ENCODE measurements at regions not wholly inside any gene's neighbourhood (a gene's known extent, or its start where the extent isn't known, plus 50 kb on each side); places are given as distances from the start of the nearest gene placed in this dataset.

DNA sequence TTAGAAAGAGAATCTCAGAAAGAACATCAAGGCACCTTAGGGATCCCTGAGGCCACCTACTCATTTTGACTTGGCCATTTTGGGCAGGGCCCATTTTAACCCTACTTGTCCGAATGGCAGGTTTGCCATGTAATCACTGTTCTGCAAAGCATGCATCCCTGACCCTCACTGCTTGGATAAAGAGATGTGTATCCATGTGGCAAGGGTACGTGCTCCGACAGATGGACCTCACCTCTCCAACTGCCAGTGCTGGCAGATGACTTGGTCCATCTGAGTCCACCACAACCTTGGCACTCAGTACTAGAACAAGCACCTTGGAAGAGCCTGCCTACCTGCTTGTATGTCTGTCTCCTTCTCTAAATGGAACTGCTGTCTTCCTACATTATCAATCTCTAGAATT lies 139.4 kb downstream of the SPATA19 start:
- Mint-ChIP-seq H3K9me3 (no peaks in the 10 kb centered on the region), H3K27ac (no peak overlapping the region), H3K4me1 (ENCODE audit: unreplicated experiment) (no peaks in the 10 kb centered on the region), H3K27me3 (peaks cover 27% of the 10 kb centered on the region), H3K4me3 (no peak overlapping the region), H3K36me3 (no peaks in the 10 kb centered on the region)
- DNase-seq (ENCODE audit: extremely low spot score, unreplicated experiment) = no peak
- TF ChIP-seq, protein P1, sequence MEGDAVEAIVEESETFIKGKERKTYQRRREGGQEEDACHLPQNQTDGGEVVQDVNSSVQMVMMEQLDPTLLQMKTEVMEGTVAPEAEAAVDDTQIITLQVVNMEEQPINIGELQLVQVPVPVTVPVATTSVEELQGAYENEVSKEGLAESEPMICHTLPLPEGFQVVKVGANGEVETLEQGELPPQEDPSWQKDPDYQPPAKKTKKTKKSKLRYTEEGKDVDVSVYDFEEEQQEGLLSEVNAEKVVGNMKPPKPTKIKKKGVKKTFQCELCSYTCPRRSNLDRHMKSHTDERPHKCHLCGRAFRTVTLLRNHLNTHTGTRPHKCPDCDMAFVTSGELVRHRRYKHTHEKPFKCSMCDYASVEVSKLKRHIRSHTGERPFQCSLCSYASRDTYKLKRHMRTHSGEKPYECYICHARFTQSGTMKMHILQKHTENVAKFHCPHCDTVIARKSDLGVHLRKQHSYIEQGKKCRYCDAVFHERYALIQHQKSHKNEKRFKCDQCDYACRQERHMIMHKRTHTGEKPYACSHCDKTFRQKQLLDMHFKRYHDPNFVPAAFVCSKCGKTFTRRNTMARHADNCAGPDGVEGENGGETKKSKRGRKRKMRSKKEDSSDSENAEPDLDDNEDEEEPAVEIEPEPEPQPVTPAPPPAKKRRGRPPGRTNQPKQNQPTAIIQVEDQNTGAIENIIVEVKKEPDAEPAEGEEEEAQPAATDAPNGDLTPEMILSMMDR (conservative IDR thresholded peaks at IDR 0.05) = no peak

DNA sequence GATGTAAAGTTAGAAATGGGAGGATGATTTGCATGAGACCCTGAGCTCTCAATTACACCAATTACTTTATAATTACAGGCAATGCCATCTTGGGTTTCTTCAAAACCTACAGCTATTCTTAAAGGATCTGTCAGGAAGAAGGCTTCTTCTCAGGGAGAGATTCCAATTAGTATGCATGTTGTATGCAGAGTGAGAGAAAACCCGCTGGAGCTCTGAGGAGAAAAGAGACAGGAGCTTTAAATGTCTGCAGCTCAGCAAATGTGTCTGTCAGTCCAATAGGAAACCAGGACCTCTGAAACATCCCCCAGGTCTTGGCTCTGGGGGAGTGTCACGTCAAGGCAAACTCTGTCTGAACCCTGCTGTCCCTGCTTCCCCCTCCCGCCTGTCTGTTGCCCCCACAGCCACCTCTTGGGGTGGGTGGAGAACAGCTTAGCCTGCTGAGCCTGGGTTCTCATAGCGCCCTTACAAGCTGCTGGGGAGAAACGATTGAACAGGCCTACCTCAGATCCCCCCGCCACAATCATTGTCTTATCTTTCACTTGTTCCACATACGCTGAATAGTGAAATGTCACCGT lies 140.2 kb downstream of the SPATA19 start:
- no peak overlapping the region for H3K4me3 Mint-ChIP-seq
- H3K36me3 Mint-ChIP-seq = no peaks in the 10 kb centered on the region
- no peak overlapping the region for H3K27ac Mint-ChIP-seq
- no peak for DNase-seq (ENCODE audit: extremely low spot score, unreplicated experiment)
- H3K27me3 Mint-ChIP-seq = peaks cover 27% of the 10 kb centered on the region
- TF ChIP-seq, protein P1 (conservative IDR thresholded peaks at IDR 0.05) = no peak
- H3K9me3 Mint-ChIP-seq = no peaks in the 10 kb centered on the region
- H3K4me1 Mint-ChIP-seq (ENCODE audit: unreplicated experiment) = no peaks in the 10 kb centered on the region

DNA sequence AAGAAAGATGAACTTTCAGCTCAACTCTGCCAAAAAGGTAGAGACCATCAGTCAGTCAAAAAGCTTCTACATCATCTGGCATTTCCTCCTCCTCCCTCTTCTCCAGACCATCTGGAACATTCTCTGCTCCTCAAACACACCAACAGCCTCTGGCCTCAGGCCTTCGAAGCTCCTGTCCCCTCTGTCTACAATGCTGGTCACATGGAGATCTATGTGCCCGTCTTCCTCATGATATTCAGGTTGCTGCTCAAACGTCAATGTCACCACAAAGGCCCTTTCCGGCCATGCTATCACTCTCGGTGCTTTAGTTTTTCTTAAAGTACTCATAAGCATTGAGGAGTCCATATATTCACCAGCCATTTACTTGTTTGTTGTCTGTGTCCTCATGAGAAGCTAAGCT lies 146.2 kb downstream of the SPATA19 start:
- no peaks in the 10 kb centered on the region for H3K36me3 Mint-ChIP-seq
- TF ChIP-seq, protein P1 (conservative IDR thresholded peaks at IDR 0.05) = no peak
- H3K4me3 Mint-ChIP-seq = no peak overlapping the region
- no peak for DNase-seq (ENCODE audit: extremely low spot score, unreplicated experiment)
- no peaks in the 10 kb centered on the region for H3K4me1 Mint-ChIP-seq (ENCODE audit: unreplicated experiment)
- H3K27me3 Mint-ChIP-seq = peaks cover 12% of the 10 kb centered on the region
- H3K9me3 Mint-ChIP-seq = no peaks in the 10 kb centered on the region
- H3K27ac Mint-ChIP-seq = no peak overlapping the region

DNA sequence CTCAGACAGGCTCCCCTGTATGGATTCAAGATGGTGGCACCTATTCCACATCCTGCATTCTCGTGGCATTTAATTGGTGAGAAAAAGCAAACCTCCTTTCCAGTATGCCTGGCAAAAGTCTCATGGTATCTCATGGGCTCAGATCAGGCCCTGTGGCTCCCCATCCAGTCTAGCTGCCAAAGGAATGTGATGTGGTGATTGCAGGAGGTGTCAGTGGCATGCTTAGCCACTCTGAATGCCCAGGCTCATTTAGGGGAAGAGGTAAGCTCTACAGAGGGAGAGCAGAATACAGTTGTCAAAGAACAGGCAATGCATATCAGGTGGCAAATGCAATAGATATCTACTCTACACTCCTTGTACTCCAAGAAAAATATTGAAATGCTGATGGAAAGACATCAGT lies 146.7 kb downstream of the SPATA19 start:
- no peak overlapping the region for H3K27ac Mint-ChIP-seq
- no peaks in the 10 kb centered on the region for H3K36me3 Mint-ChIP-seq
- TF ChIP-seq, protein P1 (conservative IDR thresholded peaks at IDR 0.05) = no peak
- no peaks in the 10 kb centered on the region for H3K9me3 Mint-ChIP-seq
- H3K27me3 Mint-ChIP-seq = peaks cover 8% of the 10 kb centered on the region
- DNase-seq (ENCODE audit: extremely low spot score, unreplicated experiment) = no peak
- no peak overlapping the region for H3K4me3 Mint-ChIP-seq
- no peaks in the 10 kb centered on the region for H3K4me1 Mint-ChIP-seq (ENCODE audit: unreplicated experiment)

DNA sequence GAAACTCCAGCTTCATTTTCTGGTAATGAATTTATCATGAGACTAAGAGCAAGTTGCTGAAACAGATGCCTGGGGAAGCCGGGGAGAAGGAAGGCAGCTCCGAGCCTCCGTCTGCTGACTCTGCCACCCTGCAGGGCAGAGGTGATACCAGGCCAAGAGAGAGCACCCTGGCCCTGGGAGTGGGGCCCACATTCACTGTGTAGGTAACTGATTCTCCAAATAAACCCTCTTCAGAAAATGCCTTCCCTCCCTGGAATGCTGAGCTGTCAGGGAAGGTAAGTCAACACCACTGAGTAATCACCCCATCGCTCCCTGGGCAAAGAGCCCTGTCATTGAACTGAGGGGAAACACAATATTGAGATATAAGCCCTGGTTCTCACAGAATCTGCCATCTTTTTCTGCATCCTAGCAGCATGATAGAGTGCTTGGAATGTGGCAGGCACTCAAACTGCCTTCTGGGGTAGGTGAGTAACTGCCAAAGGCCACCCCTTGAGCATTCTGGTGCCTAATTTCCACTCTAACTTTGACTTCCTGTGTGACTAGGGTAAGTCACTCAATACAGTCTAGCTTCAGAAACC lies 147.6 kb downstream of the SPATA19 start:
- H3K27me3 Mint-ChIP-seq = peaks cover 7% of the 10 kb centered on the region
- no peaks in the 10 kb centered on the region for H3K9me3 Mint-ChIP-seq

More for the DNA sequence above, 147.6 kb downstream of the SPATA19 start:
- no peak for DNase-seq (ENCODE audit: extremely low spot score, unreplicated experiment)
- Mint-ChIP-seq H3K4me1 (ENCODE audit: unreplicated experiment) (no peaks in the 10 kb centered on the region), H3K36me3 (no peaks in the 10 kb centered on the region), H3K27ac (no peak overlapping the region), H3K4me3 (no peak overlapping the region)
- TF ChIP-seq, protein P1 (conservative IDR thresholded peaks at IDR 0.05) = no peak
